GM19463 (cell line): ENCODE measurements at regions not wholly inside any gene's neighbourhood (a gene's known extent, or its start where the extent isn't known, plus 50 kb on each side); places are given as distances from the start of the nearest gene placed in this dataset.
"Not testable (repeated sequence)": the region's sequence is repeated elsewhere in the genome, so short reads cannot be mapped to it uniquely, and the experiment has no call there.

Source experiments
- ATAC-seq: cut with Tn5 transposase; IDR thresholded peaks from one replicate; pipeline ENCODE4 v1.9.1; 2021; ENCODE audit warnings: mild to moderate bottlenecking, moderate library complexity; ENCODE audit not compliant: unreplicated experiment

- no peak for ATAC-seq
These were observed 246.1 kb downstream of the FSIP2 start for GRCh38 chr2:185984670-185985069.

DNA sequence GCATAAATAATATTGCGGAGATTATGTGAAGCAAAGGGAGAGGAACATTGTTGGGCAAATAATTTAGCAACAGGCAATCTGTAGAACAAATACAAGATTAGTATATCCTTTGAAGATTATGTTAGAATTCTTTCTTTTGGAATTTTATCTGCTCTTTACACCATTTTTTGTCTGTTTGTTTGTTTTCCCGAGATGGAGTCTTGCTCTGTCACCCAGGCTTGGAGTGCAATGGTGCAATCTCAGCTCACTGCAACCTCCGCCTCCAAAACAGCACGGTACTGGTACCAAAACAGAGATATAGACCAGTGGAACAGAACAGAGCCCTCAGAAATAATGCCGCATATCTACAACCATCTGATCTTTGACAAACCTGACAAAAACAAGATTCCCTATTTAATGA lies 250.3 kb downstream of the FSIP2 start:
- ATAC-seq, result not testable (repeated sequence)

DNA sequence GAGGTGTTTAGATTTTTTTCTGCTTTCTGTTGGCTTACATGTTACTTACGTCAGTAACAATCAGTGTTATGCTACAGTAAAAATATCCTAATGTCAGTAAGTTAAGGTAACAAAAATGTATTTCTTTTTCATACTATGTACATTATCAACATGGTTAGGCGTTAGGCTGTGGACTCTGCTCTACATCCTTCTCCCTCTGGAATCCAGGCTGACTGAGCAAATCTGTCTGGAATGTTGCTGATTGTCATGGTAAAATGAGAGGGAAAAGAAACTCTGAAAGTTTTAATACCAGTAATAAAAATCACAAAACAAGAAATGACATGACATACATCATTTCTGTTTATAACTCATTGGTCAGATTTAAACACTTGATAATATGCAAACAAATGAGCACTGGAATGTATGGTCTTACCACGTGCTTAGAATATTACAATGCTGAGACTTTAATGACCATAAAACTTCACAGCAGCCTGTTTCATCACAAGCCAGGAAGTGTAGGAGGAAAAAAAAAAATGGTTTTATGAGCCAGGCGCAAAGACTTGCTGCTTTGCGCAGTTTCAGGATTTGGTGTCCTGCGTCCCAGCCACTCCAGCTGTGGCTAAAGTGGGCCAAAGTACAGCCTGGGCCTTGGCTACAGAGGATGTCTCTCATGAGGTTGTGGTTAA lies 252.4 kb downstream of the FSIP2 start:
- ATAC-seq, result no peak

DNA sequence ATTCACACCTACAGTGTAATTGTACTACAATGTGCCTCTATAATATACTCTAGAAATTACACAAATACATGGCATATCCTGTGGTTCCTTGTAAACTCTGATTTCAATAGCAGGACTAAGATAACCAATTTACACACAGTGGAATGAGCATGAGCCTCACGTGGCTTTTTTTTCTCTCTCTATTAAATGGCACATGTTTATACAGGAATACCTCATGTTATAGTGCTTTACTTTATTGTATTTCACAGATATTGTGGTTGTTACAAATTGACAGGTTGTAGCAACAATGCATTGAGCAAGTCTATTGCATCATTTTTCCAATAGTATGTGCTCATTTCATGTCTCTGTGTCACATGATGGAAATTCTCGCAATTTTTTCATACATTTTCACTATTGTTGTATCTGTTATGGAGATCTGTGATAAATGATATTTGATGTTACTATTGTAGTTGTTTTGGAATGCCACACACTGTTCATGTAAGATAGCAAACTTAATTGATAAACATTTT lies 260.0 kb downstream of the FSIP2 start:
- ATAC-seq, result no peak

GRCh38 chr2:186009341-186009740 lies 270.7 kb downstream of the FSIP2 start:
- ATAC-seq, result no peak

DNA sequence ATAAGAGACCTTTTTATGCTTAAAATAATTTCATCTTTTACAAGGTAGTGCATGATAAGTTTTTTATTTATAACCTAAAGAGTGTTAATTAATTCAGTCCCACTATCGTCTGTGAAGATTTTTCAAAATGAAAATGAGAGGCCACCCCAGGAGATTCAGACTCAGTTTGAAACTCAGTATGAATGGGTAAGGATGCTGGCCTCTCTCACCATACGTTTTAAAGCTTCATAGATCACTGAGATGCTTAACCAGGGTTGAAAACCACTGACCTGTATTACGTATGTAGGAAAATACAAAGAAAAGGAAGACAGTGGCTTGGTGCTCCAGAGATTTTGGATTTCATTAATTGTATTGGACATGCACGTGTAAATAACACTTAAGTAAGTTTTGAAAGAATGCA lies 278.7 kb downstream of the FSIP2 start:
- ATAC-seq, result no peak

- ATAC-seq, result no peak
These were observed 286.3 kb downstream of the FSIP2 start for GRCh38 chr2:186024921-186025320.

- no peak for ATAC-seq
These were observed 289.3 kb downstream of the FSIP2 start for GRCh38 chr2:186027922-186028321.

GRCh38 chr2:186031229-186031628 lies 292.6 kb downstream of the FSIP2 start:
- ATAC-seq, result no peak

GRCh38 chr2:186032102-186032738 lies 293.6 kb downstream of the FSIP2 start:
- no peak for ATAC-seq

DNA sequence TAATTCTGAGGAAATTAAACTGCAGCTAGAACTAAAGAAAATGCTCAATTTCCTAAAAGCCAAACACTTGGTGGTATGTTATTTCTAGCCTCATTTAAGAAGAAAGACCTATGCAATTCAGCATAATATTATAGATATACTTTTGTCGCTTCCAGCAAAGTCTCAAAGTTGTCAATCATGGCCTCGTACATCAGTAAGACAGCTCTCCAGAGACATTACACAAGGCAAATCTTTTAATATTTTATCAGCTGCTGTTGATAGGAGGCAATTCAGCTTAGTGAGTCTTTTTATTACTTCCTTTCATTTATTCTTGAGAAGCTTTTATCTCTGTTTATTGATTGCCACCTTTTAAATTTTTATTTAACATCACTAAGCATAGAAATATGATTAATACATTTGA lies 294.3 kb downstream of the FSIP2 start:
- ATAC-seq, result no peak

DNA sequence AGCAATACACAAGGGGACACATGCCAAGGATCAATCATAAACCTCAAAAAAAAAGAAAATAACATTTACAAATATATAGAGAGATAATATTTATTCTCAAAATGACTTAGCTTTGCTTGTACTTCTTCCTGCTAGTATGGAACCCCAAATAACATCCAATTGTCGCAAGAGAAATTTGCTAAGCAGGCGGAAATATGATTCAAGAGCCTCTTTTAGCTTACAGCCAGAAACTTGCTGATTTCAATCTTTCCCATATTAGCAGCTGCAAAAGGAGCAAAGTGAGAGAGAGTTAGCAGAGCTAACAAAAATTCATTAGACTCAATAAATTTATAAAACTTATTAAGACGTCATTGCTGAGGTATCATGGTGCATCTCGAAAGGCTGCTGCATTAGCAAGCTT lies 294.9 kb downstream of the FSIP2 start:
- ATAC-seq, result no peak

DNA sequence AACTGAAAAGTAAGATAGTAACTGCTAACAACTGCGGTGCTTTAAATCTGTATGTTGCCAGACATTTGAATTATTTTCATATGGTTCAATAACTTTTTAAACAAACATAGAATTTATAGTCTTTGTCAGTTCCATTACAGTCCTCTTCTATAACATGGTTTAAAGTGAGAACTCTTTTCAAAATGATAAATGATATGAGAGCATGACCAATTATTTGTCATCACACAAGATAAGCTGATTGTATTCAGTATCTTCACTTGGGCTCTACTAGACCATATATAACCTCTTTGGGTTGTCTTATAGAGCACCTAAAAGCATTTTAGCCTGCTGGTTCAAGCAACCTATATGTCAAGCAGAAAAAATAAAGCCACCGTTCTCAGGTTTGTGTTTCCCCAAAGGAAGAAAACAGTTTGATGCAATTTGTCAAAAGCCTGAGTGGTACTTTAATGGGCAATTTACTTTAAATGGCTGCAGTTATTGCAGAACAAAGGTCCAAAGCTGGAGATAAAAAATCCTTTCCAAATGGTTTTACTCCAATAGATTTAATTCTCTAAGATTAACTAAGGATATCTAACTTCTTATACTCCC lies 298.4 kb downstream of the FSIP2 start:
- ATAC-seq, result no peak

DNA sequence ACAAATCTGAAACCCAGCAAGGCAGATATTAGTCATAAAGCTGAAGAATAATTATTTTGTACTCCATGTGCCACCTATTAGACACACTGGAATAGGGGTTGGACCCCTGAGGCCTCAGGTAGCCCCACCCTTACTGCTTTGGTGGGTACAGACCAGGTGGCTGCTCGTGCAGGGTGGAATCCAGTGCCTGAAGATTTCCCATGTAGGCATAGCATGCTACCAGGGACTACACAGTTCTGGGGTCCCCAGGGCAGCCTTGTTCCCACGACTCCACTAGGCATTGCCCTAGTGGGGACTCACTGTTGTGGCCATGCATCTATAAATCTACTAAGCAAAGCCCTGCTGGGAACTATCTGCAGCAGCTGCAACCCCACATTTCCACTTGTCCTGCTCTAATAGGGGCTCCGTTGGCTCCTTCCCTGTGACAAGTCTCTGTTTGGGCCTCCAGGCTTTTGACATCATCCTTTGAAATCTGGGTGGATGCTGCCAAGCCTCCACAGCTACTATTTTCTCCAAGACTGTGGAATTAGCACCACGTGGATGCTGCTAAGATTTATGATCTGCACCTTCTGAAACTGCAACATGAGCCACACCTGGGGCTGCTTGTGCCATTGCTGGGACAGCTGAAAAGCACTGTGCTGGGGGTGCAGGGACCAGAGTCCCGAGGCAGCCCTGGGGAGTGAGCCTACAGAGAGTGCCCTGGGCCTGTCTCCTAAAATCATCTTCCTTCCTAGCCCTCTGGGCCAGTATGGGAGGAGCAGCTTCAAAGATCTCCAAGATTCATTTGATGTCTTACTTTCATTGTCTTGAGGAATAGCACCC lies 303.8 kb downstream of the FSIP2 start:
- ATAC-seq, result no peak

DNA sequence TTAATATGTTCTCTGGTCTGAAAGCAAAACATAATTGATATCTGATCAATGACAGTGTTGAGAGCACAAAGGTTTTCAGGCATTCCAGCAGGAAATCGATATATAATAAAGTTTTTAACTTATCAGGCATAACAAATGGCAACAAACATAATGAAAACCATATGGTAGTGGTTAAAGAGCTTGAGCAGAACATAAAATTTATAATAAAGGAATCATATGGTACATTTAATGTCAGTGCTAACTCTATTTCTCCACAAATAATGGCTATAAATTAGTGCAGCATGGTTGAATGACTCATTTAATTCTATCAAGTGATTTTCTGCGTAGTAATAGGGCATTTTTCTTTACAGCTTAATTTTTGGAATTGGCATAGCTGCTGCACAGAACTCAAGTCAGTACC lies 306.2 kb downstream of the FSIP2 start:
- no peak for ATAC-seq

- ATAC-seq, result no peak
These were observed 314.3 kb downstream of the FSIP2 start for GRCh38 chr2:186052930-186053329.

GRCh38 chr2:186058614-186059013 lies 320.0 kb downstream of the FSIP2 start:
- ATAC-seq, result no peak

DNA sequence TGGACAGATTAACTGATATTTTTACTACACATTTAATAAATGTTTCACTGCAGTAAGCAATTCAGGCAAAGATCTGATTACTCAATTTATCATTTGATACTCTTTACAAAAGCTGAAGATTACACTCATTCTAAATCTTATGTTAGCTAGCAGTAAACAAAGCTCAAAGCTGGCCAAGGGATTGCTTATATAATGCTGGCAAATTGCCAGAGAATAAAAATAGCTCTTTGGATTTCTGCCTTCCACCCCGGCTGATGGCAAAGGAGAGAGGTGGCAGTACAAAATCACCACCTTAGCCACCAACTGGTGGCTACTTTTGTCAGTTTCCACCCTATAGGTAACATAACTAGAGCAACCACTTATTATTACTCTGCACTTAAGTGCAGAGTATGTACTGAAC lies 320.5 kb downstream of the FSIP2 start:
- no peak for ATAC-seq

- no peak for ATAC-seq
These were observed 322.3 kb downstream of the FSIP2 start for GRCh38 chr2:186060744-186061440.

- ATAC-seq, result no peak
These were observed 325.9 kb downstream of the FSIP2 start for GRCh38 chr2:186064507-186064906.

DNA sequence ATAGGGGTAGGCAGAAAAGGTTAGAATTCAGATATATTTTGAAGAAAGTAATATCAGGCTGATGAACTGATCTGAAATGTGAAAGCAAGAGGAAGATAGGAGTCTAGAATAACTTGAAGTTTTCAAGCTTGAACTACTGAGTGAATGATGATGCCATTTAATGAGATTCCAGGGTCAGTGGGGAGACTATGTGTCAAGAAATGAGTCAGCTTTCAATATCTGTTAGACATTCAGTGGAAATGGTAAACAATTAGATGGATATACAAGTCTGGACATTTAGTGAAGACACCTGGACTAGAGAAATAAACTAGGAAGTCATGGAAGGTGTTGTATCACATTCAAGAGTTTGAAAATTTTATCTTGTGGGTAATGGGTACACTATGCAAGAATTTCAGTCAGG lies 326.9 kb downstream of the FSIP2 start:
- ATAC-seq, result no peak
